ENCODE measurements at regions not wholly inside any gene's neighbourhood (a gene's known extent, or its start where the extent isn't known, plus 50 kb on each side); places are given as distances from the start of the nearest gene placed in this dataset.

GRCh38 chr3:13220991-13221390 lies 147.8 kb upstream of the IQSEC1 start:
- Histone ChIP-seq H2AFZ (ENCODE audit: low read length) (no peak overlapping the region), H2BK12ac (ENCODE audit: low read length) (no peak overlapping the region), H2BK15ac (ENCODE audit: low read length) (peak overlapping the region; percentile 37), H3K4me2 (ENCODE audit: insufficient read depth, low read length, poor library complexity, severe bottlenecking) (no peak overlapping the region), H2BK120ac (ENCODE audit: low read depth, low read length) (peak overlapping the region; percentile 43), H3K9ac (ENCODE audit: low read depth, low read length, poor library complexity) (peak overlapping the region; percentile 50), H3K14ac (ENCODE audit: low read length) (peak overlapping the region; percentile 56), H3K4ac (ENCODE audit: low read length) (no peak overlapping the region), H3K4me3 (ENCODE audit: low read length in 2 of 2) (no peak overlapping the region), H4K8ac (ENCODE audit: low read depth, low read length) (no peak overlapping the region), H3K23ac (ENCODE audit: low read depth, low read length, poor library complexity) (no peak overlapping the region), H3K27me3 (ENCODE audit: control insufficient read depth in 3 of 3, insufficient read depth in 3 of 3, low read depth in 1 of 3, low read length in 3 of 3) (no peaks in the 10 kb centered on the region), H3K27ac (replicated peaks; ENCODE audit: low read length) (no peak overlapping the region), H4K91ac (ENCODE audit: low read depth, low read length, poor library complexity) (no peak overlapping the region), H3K79me1 (ENCODE audit: low read depth, low read length) (peaks cover 3% of the 10 kb centered on the region), H2BK5ac (ENCODE audit: low read length) (no peak overlapping the region), H3K4me1 (ENCODE audit: control insufficient read depth in 2 of 2, insufficient read depth in 1 of 2, low read depth in 1 of 2, low read length in 2 of 2) (peaks cover 0 to 13% of the 10 kb centered on the region in 2 donors), H2AK5ac (ENCODE audit: low read depth, low read length) (peak overlapping the region; percentile 32), H3K36me3 (replicated peaks in 1 of 2; ENCODE audit: control insufficient read depth in 2 of 2, insufficient read depth in 2 of 2, low read length in 2 of 2) (no peaks in the 10 kb centered on the region), H3K18ac (ENCODE audit: low read length) (peak overlapping the region; percentile 28), H3K9me3 (replicated peaks in 1 of 2; ENCODE audit: control insufficient read depth in 2 of 2, insufficient read depth in 1 of 2, low read depth in 1 of 2, low read length in 2 of 2) (no peaks in the 10 kb centered on the region)
- no peak for DNase-seq (ENCODE audit: low spot score)
- WGBS, 2 donors (ENCODE audit: extremely low coverage in 2 of 2, insufficient read length in 2 of 2, insufficient replicate concordance in 1 of 2), result no CpG with 5 or more reads among the region's 8 CpGs

GRCh38 chr3:13219902-13220296 lies 146.7 kb upstream of the IQSEC1 start:
- Histone ChIP-seq H2BK5ac (ENCODE audit: low read length) (no peak overlapping the region), H2AFZ (ENCODE audit: low read length) (no peak overlapping the region), H2BK120ac (ENCODE audit: low read depth, low read length) (peak overlapping the region; percentile 16), H4K8ac (ENCODE audit: low read depth, low read length) (no peak overlapping the region), H2BK12ac (ENCODE audit: low read length) (no peak overlapping the region), H3K14ac (ENCODE audit: low read length) (no peak overlapping the region), H3K9ac (ENCODE audit: low read depth, low read length, poor library complexity) (no peak overlapping the region), H4K91ac (ENCODE audit: low read depth, low read length, poor library complexity) (no peak overlapping the region), H3K23ac (ENCODE audit: low read depth, low read length, poor library complexity) (no peak overlapping the region), H2AK5ac (ENCODE audit: low read depth, low read length) (no peak overlapping the region), H2BK15ac (ENCODE audit: low read length) (no peak overlapping the region), H3K18ac (ENCODE audit: low read length) (no peak overlapping the region), H3K9me3 (replicated peaks in 1 of 2; ENCODE audit: control insufficient read depth in 2 of 2, insufficient read depth in 1 of 2, low read depth in 1 of 2, low read length in 2 of 2) (no peaks in the 10 kb centered on the region), H3K27ac (replicated peaks; ENCODE audit: low read length) (no peak overlapping the region), H3K4me1 (ENCODE audit: control insufficient read depth in 2 of 2, insufficient read depth in 1 of 2, low read depth in 1 of 2, low read length in 2 of 2) (peaks cover 0 to 13% of the 10 kb centered on the region in 2 donors), H3K27me3 (ENCODE audit: control insufficient read depth in 3 of 3, insufficient read depth in 3 of 3, low read depth in 1 of 3, low read length in 3 of 3) (peaks cover 0 to under 1% (median 0%) of the 10 kb centered on the region in 3 experiments), H3K4me3 (ENCODE audit: low read length in 2 of 2) (no peak overlapping the region), H3K79me1 (ENCODE audit: low read depth, low read length) (peaks cover 3% of the 10 kb centered on the region), H3K36me3 (replicated peaks in 1 of 2; ENCODE audit: control insufficient read depth in 2 of 2, insufficient read depth in 2 of 2, low read length in 2 of 2) (no peaks in the 10 kb centered on the region), H3K4ac (ENCODE audit: low read length) (peak overlapping the region; percentile 60), H3K4me2 (ENCODE audit: insufficient read depth, low read length, poor library complexity, severe bottlenecking) (no peak overlapping the region)
- WGBS, 2 donors (ENCODE audit: extremely low coverage in 2 of 2, insufficient read length in 2 of 2, insufficient replicate concordance in 1 of 2), result no CpG with 5 or more reads among the region's 10 CpGs
- no peak for DNase-seq (ENCODE audit: low spot score)

GRCh38 chr3:13219077-13219901 lies 146.1 kb upstream of the IQSEC1 start:
- Histone ChIP-seq H3K23ac (ENCODE audit: low read depth, low read length, poor library complexity) (peak overlapping the region; percentile 89), H2BK15ac (ENCODE audit: low read length) (peak overlapping the region; percentile 44), H3K9me3 (replicated peaks in 1 of 2; ENCODE audit: control insufficient read depth in 2 of 2, insufficient read depth in 1 of 2, low read depth in 1 of 2, low read length in 2 of 2) (no peaks in the 10 kb centered on the region), H3K27ac (replicated peaks; ENCODE audit: low read length) (no peak overlapping the region), H4K8ac (ENCODE audit: low read depth, low read length) (no peak overlapping the region), H3K4me1 (ENCODE audit: control insufficient read depth in 2 of 2, insufficient read depth in 1 of 2, low read depth in 1 of 2, low read length in 2 of 2) (peaks cover 0 to 13% of the 10 kb centered on the region in 2 donors), H2AFZ (ENCODE audit: low read length) (no peak overlapping the region), H3K9ac (ENCODE audit: low read depth, low read length, poor library complexity) (no peak overlapping the region), H2BK120ac (ENCODE audit: low read depth, low read length) (peak overlapping the region; percentile 16), H3K36me3 (replicated peaks in 1 of 2; ENCODE audit: control insufficient read depth in 2 of 2, insufficient read depth in 2 of 2, low read length in 2 of 2) (no peaks in the 10 kb centered on the region), H3K14ac (ENCODE audit: low read length) (no peak overlapping the region), H2BK12ac (ENCODE audit: low read length) (no peak overlapping the region), H3K79me1 (ENCODE audit: low read depth, low read length) (peaks cover 3% of the 10 kb centered on the region), H3K4me3 (ENCODE audit: low read length in 2 of 2) (no peak overlapping the region), H3K18ac (ENCODE audit: low read length) (peak overlapping the region; percentile 84), H4K91ac (ENCODE audit: low read depth, low read length, poor library complexity) (peak overlapping the region; percentile 61), H3K4me2 (ENCODE audit: insufficient read depth, low read length, poor library complexity, severe bottlenecking) (no peak overlapping the region), H3K4ac (ENCODE audit: low read length) (no peak overlapping the region), H2BK5ac (ENCODE audit: low read length) (no peak overlapping the region), H2AK5ac (ENCODE audit: low read depth, low read length) (peak overlapping the region; percentile 82), H3K27me3 (ENCODE audit: control insufficient read depth in 3 of 3, insufficient read depth in 3 of 3, low read depth in 1 of 3, low read length in 3 of 3) (peaks cover 0 to 3% (median 0%) of the 10 kb centered on the region in 3 experiments)
- no CpG with 5 or more reads among the region's 20 CpGs for WGBS, 2 donors (ENCODE audit: extremely low coverage in 2 of 2, insufficient read length in 2 of 2, insufficient replicate concordance in 1 of 2)
- DNase-seq (ENCODE audit: low spot score), result no peak

- Histone ChIP-seq H3K9me3 (replicated peaks in 1 of 2; ENCODE audit: control insufficient read depth in 2 of 2, insufficient read depth in 1 of 2, low read depth in 1 of 2, low read length in 2 of 2) (no peaks in the 10 kb centered on the region), H4K91ac (ENCODE audit: low read depth, low read length, poor library complexity) (no peak overlapping the region), H2BK15ac (ENCODE audit: low read length) (peak overlapping the region; percentile 44), H3K4me3 (ENCODE audit: low read length in 2 of 2) (peak overlapping the region in 1 of 2 donors; percentile 37), H3K4me1 (ENCODE audit: control insufficient read depth in 2 of 2, insufficient read depth in 1 of 2, low read depth in 1 of 2, low read length in 2 of 2) (peaks cover 0 to 13% of the 10 kb centered on the region in 2 donors), H2AFZ (ENCODE audit: low read length) (no peak overlapping the region), H3K4ac (ENCODE audit: low read length) (no peak overlapping the region), H2AK5ac (ENCODE audit: low read depth, low read length) (peak overlapping the region; percentile 82), H2BK5ac (ENCODE audit: low read length) (no peak overlapping the region), H3K18ac (ENCODE audit: low read length) (no peak overlapping the region), H4K8ac (ENCODE audit: low read depth, low read length) (no peak overlapping the region), H3K23ac (ENCODE audit: low read depth, low read length, poor library complexity) (no peak overlapping the region), H2BK12ac (ENCODE audit: low read length) (no peak overlapping the region), H3K27ac (replicated peaks; ENCODE audit: low read length) (no peak overlapping the region), H3K36me3 (replicated peaks in 1 of 2; ENCODE audit: control insufficient read depth in 2 of 2, insufficient read depth in 2 of 2, low read length in 2 of 2) (no peaks in the 10 kb centered on the region), H3K14ac (ENCODE audit: low read length) (no peak overlapping the region), H2BK120ac (ENCODE audit: low read depth, low read length) (no peak overlapping the region), H3K79me1 (ENCODE audit: low read depth, low read length) (peaks cover 3% of the 10 kb centered on the region), H3K4me2 (ENCODE audit: insufficient read depth, low read length, poor library complexity, severe bottlenecking) (no peak overlapping the region), H3K9ac (ENCODE audit: low read depth, low read length, poor library complexity) (no peak overlapping the region), H3K27me3 (ENCODE audit: control insufficient read depth in 3 of 3, insufficient read depth in 3 of 3, low read depth in 1 of 3, low read length in 3 of 3) (peaks cover 0 to 3% (median 0%) of the 10 kb centered on the region in 3 experiments)
- WGBS, 2 donors (ENCODE audit: extremely low coverage in 2 of 2, insufficient read length in 2 of 2, insufficient replicate concordance in 1 of 2), result no CpG with 5 or more reads among the region's 4 CpGs
- DNase-seq (ENCODE audit: low spot score), result no peak
Observed at GRCh38 chr3:13218541-13218908, 145.3 kb upstream of the IQSEC1 start.
